GM12873 (cell line): ENCODE measurements at regions not wholly inside any gene's neighbourhood (a gene's known extent, or its start where the extent isn't known, plus 50 kb on each side); places are given as distances from the start of the nearest gene placed in this dataset.
A peak's percentile ranks its signal among the peaks of the same experiment; 100 is the strongest.

Source experiments
- CTCF ChIP-seq: IDR thresholded peaks from 2 replicates; pipeline ENCODE4 v1.5.1; 2012; ENCODE audit warnings: low read depth, mild to moderate bottlenecking, moderate library complexity, low read length, control low read depth; ENCODE audit not compliant: insufficient read depth; ENCODE audit errors: missing control alignments

DNA sequence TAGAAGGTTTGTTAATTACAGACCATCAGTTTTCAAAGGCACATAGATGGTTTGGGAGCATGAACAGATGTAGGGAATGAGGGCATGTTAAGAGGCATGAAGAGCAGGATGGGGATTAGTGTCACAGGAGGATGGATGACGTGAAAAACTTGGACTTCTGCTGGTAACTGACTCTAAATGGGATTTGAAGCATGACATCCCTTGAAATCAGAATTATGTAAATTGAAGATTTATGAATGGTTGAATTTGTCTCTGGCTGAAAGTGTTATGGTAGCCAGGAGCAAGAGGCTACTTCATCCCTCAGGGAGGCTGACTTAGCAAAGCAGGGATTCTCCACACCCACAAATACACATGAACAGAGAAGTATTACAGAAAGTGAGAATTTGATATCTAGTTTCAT, 454.6 kb downstream of the MAGEB5 start:
- no peak for TF ChIP-seq CTCF

DNA sequence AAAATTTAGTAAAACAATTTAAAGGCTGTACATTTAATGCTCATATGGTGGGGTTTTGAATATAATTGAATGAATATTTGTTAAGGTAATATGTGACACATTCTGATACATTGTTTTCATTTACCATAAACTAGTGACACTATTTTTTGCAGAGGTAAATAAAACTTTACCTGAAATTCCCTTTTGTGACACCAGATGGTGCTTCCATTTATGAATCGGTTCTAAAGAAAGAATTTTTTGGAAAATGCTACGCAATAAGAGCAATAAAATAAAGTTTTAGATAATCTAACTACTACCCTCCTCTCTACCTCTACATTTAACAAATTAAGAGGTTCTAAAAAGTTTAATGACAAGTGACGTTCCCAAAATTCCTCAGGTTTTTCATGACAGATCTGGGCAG, 448.9 kb downstream of the MAGEB5 start:
- no peak for TF ChIP-seq CTCF

DNA sequence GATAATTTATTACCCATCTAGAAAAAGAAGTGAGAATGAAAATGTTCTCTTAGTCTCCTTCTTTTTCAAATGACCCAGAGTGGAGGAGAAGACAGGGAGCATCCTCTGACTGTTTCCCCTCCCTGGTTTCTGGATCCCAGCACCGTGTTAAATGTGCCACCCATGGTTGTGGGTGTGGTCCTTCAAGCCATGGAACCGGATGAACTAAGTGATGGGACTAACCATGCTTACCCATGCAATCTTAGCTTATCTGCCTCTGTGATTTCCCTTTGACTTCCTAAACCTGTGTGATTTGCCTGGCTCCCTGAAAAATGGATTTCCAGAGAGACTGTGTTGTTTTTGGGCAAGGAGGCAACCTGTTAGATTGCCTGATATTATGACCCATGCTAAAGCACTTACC, 437.1 kb downstream of the MAGEB5 start:
- no peak for TF ChIP-seq CTCF

GRCh38 chrX:26651755-26652154, 435.8 kb downstream of the MAGEB5 start:
- peak; percentile 56 for TF ChIP-seq CTCF

GRCh38 chrX:26649534-26649933, 433.6 kb downstream of the MAGEB5 start:
- peak; percentile 67 for TF ChIP-seq CTCF

GRCh38 chrX:26631385-26631784, 415.4 kb downstream of the MAGEB5 start:
- TF ChIP-seq CTCF = no peak

- TF ChIP-seq CTCF = no peak
These were observed 398.0 kb downstream of the MAGEB5 start for GRCh38 chrX:26613956-26614355.
